CD14-positive monocyte (primary cell): ENCODE measurements at regions not wholly inside any gene's neighbourhood (a gene's known extent, or its start where the extent isn't known, plus 50 kb on each side); places are given as distances from the start of the nearest gene placed in this dataset.
"Not testable (repeated sequence)": the region's sequence is repeated elsewhere in the genome, so short reads cannot be mapped to it uniquely, and the experiment has no call there.

ENCODE experiments used
- DNase-seq, 3 donors: peaks; one replicate each; pipeline ENCODE4 v3.0.0-alpha.2; 2011 to 2022
- H2AFZ ChIP-seq: 2 replicates; pipeline ENCODE4 v1.6.0; 2012; ENCODE audit warnings: mild to moderate bottlenecking, low read depth, low read length, inconsistent platforms; ENCODE audit not compliant: insufficient read depth, poor library complexity, severe bottlenecking
- H3K27ac ChIP-seq, 2 donors: 1 replicate in 1 of 2; 2 replicates in 1 of 2; pipeline ENCODE4 v1.5.1; 2012 to 2013; ENCODE audit warnings: low read length in 2 of 2, control low read depth in 1 of 2, inconsistent platforms in 1 of 2, low read depth in 1 of 2, mild to moderate bottlenecking in 1 of 2
- H3K27me3 ChIP-seq, 2 donors: one replicate each; pipeline versions ENCODE4 v1.6.0 to v1.6.1; 2011 to 2013; ENCODE audit warnings: low read length in 2 of 2; ENCODE audit not compliant: control insufficient read depth in 2 of 2, insufficient read depth in 2 of 2
- H3K36me3 ChIP-seq, 2 donors: replicated peaks in 1 of 2; 1 replicate in 1 of 2; 2 replicates in 1 of 2; pipeline versions ENCODE4 v1.5.1 to v1.6.1; 2012 to 2013; ENCODE audit warnings: low read length in 2 of 2, control low read depth in 1 of 2, inconsistent platforms in 1 of 2, mild to moderate bottlenecking in 1 of 2; ENCODE audit not compliant: insufficient read depth in 2 of 2, control insufficient read depth in 1 of 2
- H3K4me1 ChIP-seq, 2 donors: 1 replicate in 1 of 2; 2 replicates in 1 of 2; pipeline versions ENCODE4 v1.5.1 to v1.6.1; 2012 to 2013; ENCODE audit warnings: low read length in 2 of 2, control low read depth in 1 of 2, inconsistent platforms in 1 of 2, mild to moderate bottlenecking in 1 of 2, moderate library complexity in 1 of 2; ENCODE audit not compliant: insufficient read depth in 2 of 2, control insufficient read depth in 1 of 2
- H3K4me2 ChIP-seq: replicated peaks from 2 replicates; pipeline ENCODE3; 2012; ENCODE audit warnings: low read length, moderate library complexity, mild to moderate bottlenecking; ENCODE audit not compliant: poor library complexity, severe bottlenecking; ENCODE audit errors: extremely low read depth
- H3K4me3 ChIP-seq, 3 experiments: fragments of 200-600 bp in 1 of 3; sonication (generic) in 1 of 3; replicated peaks in 1 of 3; 1 replicate in 2 of 3; 2 replicates in 1 of 3; pipeline ENCODE4 v1.5.1; 2011 to 2013; ENCODE audit warnings: low read length in 3 of 3, mild to moderate bottlenecking in 3 of 3, control low read depth in 2 of 3, low read depth in 2 of 3, inconsistent platforms in 1 of 3, moderate library complexity in 1 of 3
- H3K79me2 ChIP-seq: 2 replicates; pipeline ENCODE4 v1.6.0; 2012; ENCODE audit warnings: mild to moderate bottlenecking, control low read depth, inconsistent platforms, low read length, moderate library complexity; ENCODE audit not compliant: insufficient read depth
- H3K9ac ChIP-seq: 2 replicates; pipeline ENCODE4 v1.6.0; 2017; ENCODE audit warnings: low read length, mild to moderate bottlenecking; ENCODE audit not compliant: insufficient read depth, poor library complexity, severe bottlenecking
- H3K9me3 ChIP-seq, 2 donors: replicated peaks in 1 of 2; 1 replicate in 1 of 2; 2 replicates in 1 of 2; pipeline versions ENCODE4 v1.5.1 to v1.6.1; 2012 to 2013; ENCODE audit warnings: low read length in 2 of 2, control low read depth in 1 of 2; ENCODE audit not compliant: control insufficient read depth in 1 of 2, insufficient read depth in 1 of 2
- H4K20me1 ChIP-seq: 2 replicates; pipeline ENCODE4 v1.6.0; 2012; ENCODE audit warnings: mild to moderate bottlenecking, low read length, control low read depth, moderate library complexity; ENCODE audit not compliant: insufficient read depth
- H3K27ac Mint-ChIP-seq, 7 donors: one replicate each; pipeline ENCODE4 v1.8.0; 2020; ENCODE audit warnings: mild to moderate bottlenecking in 7 of 7, mixed read lengths in 7 of 7, moderate library complexity in 6 of 7, inconsistent platforms in 2 of 7
- H3K27me3 Mint-ChIP-seq, 3 donors: one replicate each; pipeline ENCODE4 v1.8.0; 2021 to 2022; ENCODE audit warnings: low read depth in 3 of 3, mild to moderate bottlenecking in 3 of 3, mixed read lengths in 3 of 3, moderate library complexity in 3 of 3, inconsistent platforms in 1 of 3
- H3K36me3 Mint-ChIP-seq, 2 donors: one replicate each; pipeline ENCODE4 v1.8.0; 2020; ENCODE audit warnings: mixed read lengths in 2 of 2, inconsistent platforms in 1 of 2, mild to moderate bottlenecking in 1 of 2
- H3K4me1 Mint-ChIP-seq: one replicate; pipeline ENCODE4 v1.8.0; 2020; ENCODE audit warnings: mild to moderate bottlenecking, mixed read lengths
- H3K4me3 Mint-ChIP-seq, 2 donors: one replicate each; pipeline ENCODE4 v1.8.0; 2020; ENCODE audit warnings: mild to moderate bottlenecking in 2 of 2, mixed read lengths in 2 of 2, moderate library complexity in 1 of 2
- H3K9me3 Mint-ChIP-seq, 7 donors: one replicate each; pipeline ENCODE4 v1.8.0; 2020 to 2022; ENCODE audit warnings: mixed read lengths in 7 of 7, mild to moderate bottlenecking in 6 of 7, moderate library complexity in 6 of 7, inconsistent platforms in 2 of 7
- WGBS: methylation state at CpG from one replicate; pipeline ENCODE4 v1.1.5; 2013; ENCODE audit warnings: missing lambda C conversion rate; ENCODE audit not compliant: insufficient coverage; 5-methylcytosine and 5-hydroxymethylcytosine counted together
- intact Hi-C, 2 donors: fragments of 100-400 bp; cut with micrococcal nuclease; formaldehyde crosslinking; loops; one replicate each; pipeline versions ENCODE4 v1.15.0 to v1.15.1; 2023
- TF ChIP-seq, protein P1 (sequence below): fragments of 200-600 bp; IDR thresholded peaks from one replicate; pipeline ENCODE4 v1.8.0; 2022; ENCODE audit warnings: antibody characterized with exemption, mild to moderate bottlenecking

DNA sequence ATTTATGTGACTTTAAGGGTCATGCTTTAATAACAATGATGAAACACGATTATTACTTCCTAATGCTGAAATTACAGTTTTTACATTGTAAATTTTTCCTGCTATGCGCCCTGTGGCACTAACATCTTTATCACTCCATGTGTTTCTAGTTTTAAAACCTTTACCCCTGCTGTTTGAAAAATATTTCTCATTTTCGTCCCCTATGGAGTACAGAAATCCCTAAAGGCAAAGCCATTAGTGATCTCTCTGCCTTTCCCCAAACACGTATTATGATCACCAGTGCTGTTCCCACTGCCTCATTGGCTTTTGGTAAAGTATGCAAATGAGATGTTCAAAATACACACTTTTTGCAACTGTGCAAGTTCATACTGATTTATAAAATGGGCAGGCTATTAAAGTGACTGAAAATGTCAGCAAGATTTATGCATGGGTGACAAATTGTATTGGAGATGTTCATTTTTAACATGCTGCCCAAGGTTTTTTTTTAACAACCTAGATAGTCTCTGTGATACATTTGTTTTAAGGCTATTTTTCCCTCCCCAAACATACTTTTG, 1468.2 kb upstream of the ACVR2A start:
- Mint-ChIP-seq H3K27ac (no peak overlapping the region), H3K9me3 (peaks cover 0 to 3% (median 0%) of the 10 kb centered on the region in 7 donors), H3K36me3 (no peaks in the 10 kb centered on the region), H3K4me1 (no peaks in the 10 kb centered on the region), H3K4me3 (no peak overlapping the region), H3K27me3 (peaks cover 0 to 1% (median 1%) of the 10 kb centered on the region in 3 donors)
- H4K20me1 ChIP-seq: no peaks in the 10 kb centered on the region
- H3K27me3 ChIP-seq: no peaks in the 10 kb centered on the region
- no peak overlapping the region for H3K4me2 ChIP-seq
- H3K9ac ChIP-seq: no peak overlapping the region
- no peak overlapping the region for H2AFZ ChIP-seq
- H3K4me3 ChIP-seq: no peak overlapping the region
- intact Hi-C loops: no loop called here
- H3K79me2 ChIP-seq: no peaks in the 10 kb centered on the region
- TF ChIP-seq, protein P1, sequence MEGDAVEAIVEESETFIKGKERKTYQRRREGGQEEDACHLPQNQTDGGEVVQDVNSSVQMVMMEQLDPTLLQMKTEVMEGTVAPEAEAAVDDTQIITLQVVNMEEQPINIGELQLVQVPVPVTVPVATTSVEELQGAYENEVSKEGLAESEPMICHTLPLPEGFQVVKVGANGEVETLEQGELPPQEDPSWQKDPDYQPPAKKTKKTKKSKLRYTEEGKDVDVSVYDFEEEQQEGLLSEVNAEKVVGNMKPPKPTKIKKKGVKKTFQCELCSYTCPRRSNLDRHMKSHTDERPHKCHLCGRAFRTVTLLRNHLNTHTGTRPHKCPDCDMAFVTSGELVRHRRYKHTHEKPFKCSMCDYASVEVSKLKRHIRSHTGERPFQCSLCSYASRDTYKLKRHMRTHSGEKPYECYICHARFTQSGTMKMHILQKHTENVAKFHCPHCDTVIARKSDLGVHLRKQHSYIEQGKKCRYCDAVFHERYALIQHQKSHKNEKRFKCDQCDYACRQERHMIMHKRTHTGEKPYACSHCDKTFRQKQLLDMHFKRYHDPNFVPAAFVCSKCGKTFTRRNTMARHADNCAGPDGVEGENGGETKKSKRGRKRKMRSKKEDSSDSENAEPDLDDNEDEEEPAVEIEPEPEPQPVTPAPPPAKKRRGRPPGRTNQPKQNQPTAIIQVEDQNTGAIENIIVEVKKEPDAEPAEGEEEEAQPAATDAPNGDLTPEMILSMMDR: no peak
- no CpG with 5 or more reads among the region's 4 CpGs for WGBS
- no peaks in the 10 kb centered on the region for H3K4me1 ChIP-seq
- DNase-seq: no peak
- no peak overlapping the region for H3K27ac ChIP-seq
- H3K36me3 ChIP-seq: no peaks in the 10 kb centered on the region
- H3K9me3 ChIP-seq: no peaks in the 10 kb centered on the region

DNA sequence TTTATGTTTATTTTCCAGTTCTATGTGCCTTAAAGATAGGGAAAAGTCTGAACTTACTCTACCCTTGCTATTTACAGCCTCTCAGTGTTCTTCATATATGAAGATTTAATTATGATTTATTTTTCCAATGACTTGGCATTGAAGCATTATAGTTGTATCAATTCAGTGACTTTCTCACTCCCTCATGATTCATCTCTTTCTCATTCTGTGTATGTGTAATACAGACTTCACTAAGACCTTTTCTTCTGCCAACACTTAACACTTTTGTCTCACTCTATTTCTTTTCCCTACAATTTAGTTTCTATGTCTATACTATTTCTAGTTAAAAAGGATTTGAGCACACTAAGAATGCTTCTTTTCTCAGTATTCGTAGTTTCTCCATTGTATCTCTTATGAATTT, 1470.3 kb upstream of the ACVR2A start:
- H3K27me3 Mint-ChIP-seq: peaks cover 0 to 3% (median 1%) of the 10 kb centered on the region in 3 donors
- H3K9me3 Mint-ChIP-seq: peaks cover 0 to 5% (median 0%) of the 10 kb centered on the region in 7 donors
- no peak for DNase-seq
- no peaks in the 10 kb centered on the region for H3K4me1 ChIP-seq
- no peak overlapping the region for H3K4me2 ChIP-seq
- no peaks in the 10 kb centered on the region for H3K4me1 Mint-ChIP-seq
- no peaks in the 10 kb centered on the region for H3K79me2 ChIP-seq
- H3K4me3 ChIP-seq: no peak overlapping the region
- intact Hi-C loops: no loop called here
- no peaks in the 10 kb centered on the region for H4K20me1 ChIP-seq
- no peaks in the 10 kb centered on the region for H3K9me3 ChIP-seq
- H3K4me3 Mint-ChIP-seq: no peak overlapping the region
- TF ChIP-seq, protein P1: no peak
- no peak overlapping the region for H2AFZ ChIP-seq
- no peak overlapping the region for H3K27ac Mint-ChIP-seq
- H3K9ac ChIP-seq: no peak overlapping the region
- no CpG with 5 or more reads among the region's 1 CpG for WGBS
- H3K36me3 ChIP-seq: no peaks in the 10 kb centered on the region
- H3K27me3 ChIP-seq: no peaks in the 10 kb centered on the region
- H3K27ac ChIP-seq: no peak overlapping the region
- no peaks in the 10 kb centered on the region for H3K36me3 Mint-ChIP-seq

DNA sequence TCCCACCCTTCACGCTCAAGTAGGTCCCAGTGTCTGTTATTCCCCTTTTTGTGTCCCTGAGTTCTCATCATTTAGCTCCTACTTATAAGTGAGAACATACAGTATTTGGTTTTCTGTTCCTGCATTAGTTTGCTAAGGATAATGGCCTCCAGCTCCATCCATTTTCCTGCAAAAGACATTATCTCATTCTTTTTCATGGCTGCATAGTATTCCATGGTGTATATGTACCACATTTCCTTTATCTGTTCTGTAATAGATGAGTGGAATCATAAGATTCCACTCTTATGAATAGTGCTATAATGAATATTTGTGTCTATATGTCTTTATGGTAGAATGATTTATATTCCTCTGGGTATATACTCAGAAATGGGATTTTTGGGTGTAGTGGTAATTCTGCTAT, 1473.5 kb upstream of the ACVR2A start:
- intact Hi-C loops, H3K4me1 ChIP-seq, H3K4me3 ChIP-seq, H3K4me1 Mint-ChIP-seq, DNase-seq, H3K9me3 Mint-ChIP-seq, H3K9me3 ChIP-seq, H3K36me3 ChIP-seq, H3K27me3 Mint-ChIP-seq, H3K27ac Mint-ChIP-seq, H3K9ac ChIP-seq, H3K79me2 ChIP-seq, H3K27me3 ChIP-seq, H4K20me1 ChIP-seq, H3K4me3 Mint-ChIP-seq, H3K4me2 ChIP-seq, H3K27ac ChIP-seq, H3K36me3 Mint-ChIP-seq, H2AFZ ChIP-seq: not testable (repeated sequence)
- WGBS: no CpG with 5 or more reads among the region's 1 CpG
